HepG2 (cell line): ENCODE measurements at regions not wholly inside any gene's neighbourhood (a gene's known extent, or its start where the extent isn't known, plus 50 kb on each side); places are given as distances from the start of the nearest gene placed in this dataset.

Source experiments
- ATAC-seq: fragments of 200-7000 bp; cut with Tn5 transposase; 3 replicates; pipeline ENCODE4 v1.9.1; 2020; ENCODE audit warnings: mild to moderate bottlenecking, moderate library complexity
- BruUV-seq: library from RNA; stranded (reverse); fragments of 400-500 nt; replicated peaks from 2 replicates; lab custom pipeline; 2021; lab: Mats Ljungman, UMichigan
- CTCF ChIA-PET: fragments of 300-600 bp; formaldehyde crosslinking; extraction: SDS; loops from one replicate; lab custom pipeline; 2021; ENCODE audit warnings: low total read pairs, inconsistent platforms, low intra/inter-chr PET ratio; lab: Yijun Ruan, JAX
- POLR2A ChIA-PET: fragments of 350-600 bp; sonication (Branson Sonifier 250); formaldehyde crosslinking; loops from one replicate; lab custom pipeline; 2020; ENCODE audit warnings: antibody characterized with exemption, inconsistent platforms; lab: Yijun Ruan, JAX
- DNase-seq: peaks from one replicate; pipeline ENCODE4 v3.0.0-alpha.2; 2015; ENCODE audit warnings: low spot score
- FAIRE-seq: peaks from 3 replicates; lab custom pipeline; 2011; peaks lifted over from hg19 to GRCh38; lab: Jason Lieb, UNC
- H2AFZ ChIP-seq: one replicate; pipeline ENCODE4 v1.6.1; 2011; ENCODE audit warnings: low read length, inconsistent platforms
- H3K27ac ChIP-seq: fragments of 300-600 bp; 3 replicates; pipeline ENCODE4 v1.8.0; 2011; ENCODE audit warnings: mixed run types, mild to moderate bottlenecking, mixed read lengths, low read length, inconsistent platforms; ENCODE audit not compliant: insufficient read depth; ENCODE audit errors: extremely low read length
- H3K27me3 ChIP-seq, 2 experiments: fragments of 200-600 bp in 1 of 2; 2 replicates in 1 of 2; 3 replicates in 1 of 2; pipeline versions ENCODE4 v1.6.0 to v1.8.0; 2011; ENCODE audit warnings: low read length in 2 of 2, mild to moderate bottlenecking in 2 of 2, moderate library complexity in 2 of 2, inconsistent platforms in 1 of 2; ENCODE audit not compliant: insufficient read depth in 2 of 2, control insufficient read depth in 1 of 2
- H3K36me3 ChIP-seq, 2 experiments: fragments of 200-600 bp in 1 of 2; replicated peaks in 1 of 2; 2 replicates in 1 of 2; 3 replicates in 1 of 2; pipeline versions ENCODE4 v1.5.1 to v1.8.0; 2011; ENCODE audit warnings: low read length in 2 of 2, inconsistent platforms in 1 of 2; ENCODE audit not compliant: insufficient read depth in 2 of 2, control insufficient read depth in 1 of 2
- H3K4me1 ChIP-seq: 2 replicates; pipeline ENCODE4 v1.5.1; 2012; ENCODE audit warnings: low read length, inconsistent platforms; ENCODE audit not compliant: insufficient read depth
- H3K4me2 ChIP-seq: 2 replicates; pipeline ENCODE4 v1.6.0; 2011; ENCODE audit warnings: low read depth, low read length, inconsistent platforms
- H3K4me3 ChIP-seq, 3 experiments: fragments of 200-600 bp in 1 of 3; sonication (generic), shearing (Covaris generic) in 1 of 3; replicated peaks in 1 of 3; 2 replicates each; pipeline ENCODE4 v1.5.1; 2011 to 2016; ENCODE audit warnings: low read length in 3 of 3, inconsistent platforms in 2 of 3, low read depth in 2 of 3, mild to moderate bottlenecking in 2 of 3, control low read depth in 1 of 3, mixed read lengths in 1 of 3; ENCODE audit not compliant: insufficient read depth in 1 of 3
- H3K79me2 ChIP-seq: one replicate; pipeline ENCODE4 v1.6.1; 2011; ENCODE audit warnings: low read length, inconsistent platforms; ENCODE audit not compliant: insufficient read depth
- H3K9ac ChIP-seq: 2 replicates; pipeline ENCODE4 v1.6.0; 2011; ENCODE audit warnings: mild to moderate bottlenecking, low read depth, low read length, inconsistent platforms; ENCODE audit not compliant: insufficient read depth
- H3K9me3 ChIP-seq: 2 replicates; pipeline ENCODE4 v1.5.1; 2012; ENCODE audit warnings: mild to moderate bottlenecking, low read length
- H4K20me1 ChIP-seq: 2 replicates; pipeline ENCODE4 v1.6.0; 2011; ENCODE audit warnings: inconsistent platforms, mild to moderate bottlenecking, low read length, moderate library complexity; ENCODE audit not compliant: insufficient read depth
- ATF3 ChIP-seq: sonication (generic); formaldehyde crosslinking; IDR thresholded peaks from 2 replicates; pipeline ENCODE4 v1.4.0; 2020; ENCODE audit warnings: missing genetic modification reagents
- ATF7 ChIP-seq, 2 experiments: fragments of 450-650 bp in 1 of 2; sonication (generic) in 1 of 2; formaldehyde crosslinking in 1 of 2; IDR thresholded peaks; 2 replicates each; pipeline versions ENCODE4 v1.4.0 to v1.6.1; 2016 to 2020; ENCODE audit warnings: antibody characterized with exemption in 1 of 2, mild to moderate bottlenecking in 1 of 2, missing genetic modification reagents in 1 of 2
- CREB1 ChIP-seq, 2 experiments: fragments of 450-650 bp in 1 of 2; IDR thresholded peaks; 2 replicates each; pipeline ENCODE4 v1.6.1; 2016 to 2017; ENCODE audit warnings: control low read depth in 1 of 2, mild to moderate bottlenecking in 1 of 2, missing compliant biosample characterization in 1 of 2, missing genetic modification characterization in 1 of 2
- FOSL2 ChIP-seq: sonication (generic); formaldehyde crosslinking; IDR thresholded peaks from 2 replicates; pipeline ENCODE4 v1.4.0; 2020; ENCODE audit warnings: missing genetic modification reagents
- KLF6 ChIP-seq: IDR thresholded peaks from 2 replicates; pipeline ENCODE4 v1.8.0; 2016; ENCODE audit warnings: missing biosample characterization, missing genetic modification reagents
- RXRB ChIP-seq: IDR thresholded peaks from 2 replicates; pipeline ENCODE4 v1.6.1; 2016; ENCODE audit warnings: borderline replicate concordance, missing genetic modification reagents, missing compliant biosample characterization
- SMYD3 ChIP-seq: sonication (generic); formaldehyde crosslinking; IDR thresholded peaks from 2 replicates; pipeline ENCODE4 v1.8.1; 2023; ENCODE audit warnings: mild to moderate bottlenecking, missing genetic modification reagents
- TEAD2 ChIP-seq: sonication (generic); formaldehyde crosslinking; IDR thresholded peaks from 2 replicates; pipeline ENCODE4 v1.9.0; 2021; ENCODE audit warnings: missing genetic modification reagents
- ZBTB42 ChIP-seq: sonication (generic); formaldehyde crosslinking; IDR thresholded peaks from 2 replicates; pipeline ENCODE4 v1.5.0; 2020; ENCODE audit warnings: mild to moderate bottlenecking, missing genetic modification reagents
- ZNF18 ChIP-seq: sonication (generic); formaldehyde crosslinking; IDR thresholded peaks from 2 replicates; pipeline ENCODE4 v1.8.0; 2022; ENCODE audit warnings: mild to moderate bottlenecking, missing genetic modification reagents; ENCODE audit not compliant: insufficient replicate concordance
- ZNF256 ChIP-seq: sonication (generic); formaldehyde crosslinking; conservative IDR thresholded peaks from 2 replicates; pipeline ENCODE4 v1.4.0; 2020; ENCODE audit warnings: missing genetic modification reagents
- ZNF468 ChIP-seq: sonication (generic); formaldehyde crosslinking; IDR thresholded peaks from 2 replicates; pipeline ENCODE4 v1.8.0; 2022; ENCODE audit warnings: mild to moderate bottlenecking, moderate library complexity, missing genetic modification reagents
- WGBS: methylation state at CpG from one replicate; pipeline ENCODE4 v1.1.6; 2017; ENCODE audit warnings: low lambda C conversion rate; 5-methylcytosine and 5-hydroxymethylcytosine counted together
- in situ Hi-C: cut with HindIII; loops from 2 replicates; pipeline ENCODE4 v1.10.0; 2017; ENCODE audit warnings: low pct_unique_long_range_greater_than_20kb; ENCODE audit not compliant: extremely low pct_ligation_motif_present
- intact Hi-C: fragments of 100-400 bp; cut with micrococcal nuclease; formaldehyde crosslinking; loops from one replicate; pipeline ENCODE4 v1.10.0; 2022; ENCODE audit not compliant: unreplicated experiment
- TF ChIP-seq, protein P1 (sequence below): sonication (generic); formaldehyde crosslinking; IDR thresholded peaks from 2 replicates; pipeline ENCODE4 v1.5.1; 2020; ENCODE audit warnings: mild to moderate bottlenecking, moderate library complexity, missing genetic modification reagents

- Histone ChIP-seq H2AFZ (no peak overlapping the region), H3K27me3 (no peaks in the 10 kb centered on the region; a peak in 2 of 5 replicates), H3K4me3 (no peak overlapping the region), H3K9me3 (no peaks in the 10 kb centered on the region), H3K9ac (no peak overlapping the region), H3K27ac (no peak overlapping the region), H3K79me2 (no peaks in the 10 kb centered on the region), H3K4me2 (peak overlapping the region; percentile 73; the same call in 1 of the 2 replicates), H3K36me3 (no peaks in the 10 kb centered on the region)
- ATAC-seq (no peak), FAIRE-seq (no peak), DNase-seq (no peak)
- in situ Hi-C loops = no loop called here
- 62% methylated on average over 1 of the region's 1 CpG for WGBS
- CTCF ChIA-PET = no interaction called here
- BruUV-seq = no TSS peak
- POLR2A ChIA-PET = interaction anchor here (1.3 kb wide), 1 partner anchor 19 kb away, joined by 5 read pairs; no protein-coding TSS in a partner anchor
- TF ChIP-seq ZBTB42 (CRISPR knock-in tag) (no peak), KLF6 (0 out of 2 replicates have a peak, but pooled peaks have one; percentile 11)
- TF ChIP-seq, all 625 proteins: peak for 1
- peaks cover 81% of the 10 kb centered on the region for H3K4me1 ChIP-seq
- intact Hi-C loops = loop anchor here (2.0 kb wide), 1 partner anchor 19 kb away; no protein-coding TSS in a partner anchor
- no peaks in the 10 kb centered on the region for H4K20me1 ChIP-seq
Observed at GRCh38 chr2:45275806-45276205, 266.6 kb upstream of the SIX2 start.

- DNase-seq = peak; percentile 82
- H3K4me2 ChIP-seq = peak overlapping the region; percentile 73
- in situ Hi-C loops (no loop called here), intact Hi-C loops (loop anchor here (2.0 kb wide), 1 partner anchor 19 kb away; no protein-coding TSS in a partner anchor)
- no peaks in the 10 kb centered on the region; a peak in 2 of 5 replicates for H3K27me3 ChIP-seq
- no TSS peak for BruUV-seq
- H3K79me2 ChIP-seq = no peaks in the 10 kb centered on the region
- no peaks in the 10 kb centered on the region for H4K20me1 ChIP-seq
- H3K4me1 ChIP-seq = peaks cover 85% of the 10 kb centered on the region
- FAIRE-seq = peak; percentile 8
- no peaks in the 10 kb centered on the region for H3K9me3 ChIP-seq
- H3K9ac ChIP-seq = no peak overlapping the region
- H3K4me3 ChIP-seq = peak overlapping the region in 1 of 3 experiments; percentile 12; a peak in 1 of 6 replicates
- no peak overlapping the region for H2AFZ ChIP-seq
- ATAC-seq = peak; percentile 62
- H3K27ac ChIP-seq = no peak overlapping the region
- POLR2A ChIA-PET = interaction anchor here (2.2 to 5.5 kb wide), 4 partner anchors 13 to 55 kb away, joined by 13 to 85 read pairs (median 18); no protein-coding TSS in a partner anchor
- H3K36me3 ChIP-seq = no peaks in the 10 kb centered on the region
- CTCF ChIA-PET = no interaction called here
- WGBS = 18% methylated on average over 4 of the region's 4 CpGs
- TF ChIP-seq CREB1 (IDR thresholded peaks at IDR 0.05) = 0 out of 2 replicates have a peak, but pooled peaks have one; percentile 36
- TF ChIP-seq CREB1 (CRISPR knock-in tag; IDR thresholded peaks at IDR 0.05) = peak; percentile 31; the same call in 1 of the 2 replicates
- TF ChIP-seq KLF6 = peak; percentile 21; the same call in 1 of the 2 replicates
- TF ChIP-seq FOSL2 (CRISPR knock-in tag) = peak; percentile 87
- no peak for TF ChIP-seq ZNF18 (CRISPR knock-in tag)
- 0 out of 2 replicates have a peak, but pooled peaks have one; percentile 50 for TF ChIP-seq SMYD3 (CRISPR knock-in tag)
- TF ChIP-seq RXRB (CRISPR knock-in tag) = 0 out of 2 replicates have a peak, but pooled peaks have one; percentile 29
- TF ChIP-seq TEAD2 = no peak
- no peak for TF ChIP-seq ZNF256 (CRISPR knock-in tag)
- 0 out of 2 replicates have a peak, but pooled peaks have one; percentile 26 for TF ChIP-seq ZNF468 (CRISPR knock-in tag)
- TF ChIP-seq, protein P1, sequence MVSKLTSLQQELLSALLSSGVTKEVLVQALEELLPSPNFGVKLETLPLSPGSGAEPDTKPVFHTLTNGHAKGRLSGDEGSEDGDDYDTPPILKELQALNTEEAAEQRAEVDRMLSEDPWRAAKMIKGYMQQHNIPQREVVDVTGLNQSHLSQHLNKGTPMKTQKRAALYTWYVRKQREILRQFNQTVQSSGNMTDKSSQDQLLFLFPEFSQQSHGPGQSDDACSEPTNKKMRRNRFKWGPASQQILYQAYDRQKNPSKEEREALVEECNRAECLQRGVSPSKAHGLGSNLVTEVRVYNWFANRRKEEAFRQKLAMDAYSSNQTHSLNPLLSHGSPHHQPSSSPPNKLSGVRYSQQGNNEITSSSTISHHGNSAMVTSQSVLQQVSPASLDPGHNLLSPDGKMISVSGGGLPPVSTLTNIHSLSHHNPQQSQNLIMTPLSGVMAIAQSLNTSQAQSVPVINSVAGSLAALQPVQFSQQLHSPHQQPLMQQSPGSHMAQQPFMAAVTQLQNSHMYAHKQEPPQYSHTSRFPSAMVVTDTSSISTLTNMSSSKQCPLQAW (CRISPR knock-in tag) = 0 out of 2 replicates have a peak, but pooled peaks have one; percentile 18
- peak; percentile 73 for TF ChIP-seq ATF7 (IDR thresholded peaks at IDR 0.05)
- TF ChIP-seq ATF7 (CRISPR knock-in tag; IDR thresholded peaks at IDR 0.05) = peak; percentile 92; the same call in 1 of the 2 replicates
- peak; percentile 91 for TF ChIP-seq ATF3
Observed at GRCh38 chr2:45275242-45275805, 266.1 kb upstream of the SIX2 start.
